GM12875 (cell line): ENCODE measurements at regions not wholly inside any gene's neighbourhood (a gene's known extent, or its start where the extent isn't known, plus 50 kb on each side); places are given as distances from the start of the nearest gene placed in this dataset.
"Not testable (repeated sequence)": the region's sequence is repeated elsewhere in the genome, so short reads cannot be mapped to it uniquely, and the experiment has no call there.

Experiments used
- H3K4me3 ChIP-seq: one replicate; pipeline ENCODE4 v1.5.1; 2011; ENCODE audit warnings: low read depth, low read length, control low read depth
- TF ChIP-seq, protein P1 (sequence below): IDR thresholded peaks from 2 replicates; pipeline ENCODE4 v1.5.1; 2011; ENCODE audit warnings: low read depth, mild to moderate bottlenecking, control low read depth, inconsistent platforms, low read length, moderate library complexity, borderline replicate concordance; ENCODE audit not compliant: insufficient read depth

- TF ChIP-seq, protein P1, sequence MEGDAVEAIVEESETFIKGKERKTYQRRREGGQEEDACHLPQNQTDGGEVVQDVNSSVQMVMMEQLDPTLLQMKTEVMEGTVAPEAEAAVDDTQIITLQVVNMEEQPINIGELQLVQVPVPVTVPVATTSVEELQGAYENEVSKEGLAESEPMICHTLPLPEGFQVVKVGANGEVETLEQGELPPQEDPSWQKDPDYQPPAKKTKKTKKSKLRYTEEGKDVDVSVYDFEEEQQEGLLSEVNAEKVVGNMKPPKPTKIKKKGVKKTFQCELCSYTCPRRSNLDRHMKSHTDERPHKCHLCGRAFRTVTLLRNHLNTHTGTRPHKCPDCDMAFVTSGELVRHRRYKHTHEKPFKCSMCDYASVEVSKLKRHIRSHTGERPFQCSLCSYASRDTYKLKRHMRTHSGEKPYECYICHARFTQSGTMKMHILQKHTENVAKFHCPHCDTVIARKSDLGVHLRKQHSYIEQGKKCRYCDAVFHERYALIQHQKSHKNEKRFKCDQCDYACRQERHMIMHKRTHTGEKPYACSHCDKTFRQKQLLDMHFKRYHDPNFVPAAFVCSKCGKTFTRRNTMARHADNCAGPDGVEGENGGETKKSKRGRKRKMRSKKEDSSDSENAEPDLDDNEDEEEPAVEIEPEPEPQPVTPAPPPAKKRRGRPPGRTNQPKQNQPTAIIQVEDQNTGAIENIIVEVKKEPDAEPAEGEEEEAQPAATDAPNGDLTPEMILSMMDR = no peak
- no peak overlapping the region for H3K4me3 ChIP-seq
Observed at GRCh38 chrX:40391662-40392061, 189.1 kb upstream of the ATP6AP2 start.

GRCh38 chrX:40389555-40389954 lies 191.2 kb upstream of the ATP6AP2 start:
- TF ChIP-seq, protein P1 = no peak
- no peak overlapping the region for H3K4me3 ChIP-seq

DNA sequence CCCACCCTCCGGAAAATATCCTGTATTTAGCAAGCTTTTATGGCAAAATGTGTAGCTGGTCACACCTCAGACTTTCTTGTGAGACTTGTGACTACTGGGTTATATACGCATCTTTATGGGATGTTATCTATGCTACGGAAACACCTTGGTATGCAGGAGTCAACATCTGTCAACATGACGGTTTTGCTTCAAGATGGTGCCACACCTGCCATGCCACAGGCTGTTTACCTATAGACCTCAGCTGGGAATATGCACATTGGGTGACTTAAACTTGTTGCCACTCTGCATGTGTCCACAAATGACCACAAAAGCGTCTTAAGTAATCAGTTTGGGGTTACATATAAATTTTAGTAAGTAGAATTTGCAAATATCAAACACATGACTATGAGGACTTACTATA lies 192.3 kb upstream of the ATP6AP2 start:
- TF ChIP-seq, protein P1 = no peak
- H3K4me3 ChIP-seq = no peak overlapping the region

- not testable (repeated sequence) for H3K4me3 ChIP-seq
Observed at GRCh38 chrX:40387869-40388268, 192.9 kb upstream of the ATP6AP2 start.

GRCh38 chrX:40387311-40387710 lies 193.5 kb upstream of the ATP6AP2 start:
- H3K4me3 ChIP-seq = not testable (repeated sequence)

GRCh38 chrX:40385682-40386081 lies 195.1 kb upstream of the ATP6AP2 start:
- TF ChIP-seq, protein P1 = no peak
- H3K4me3 ChIP-seq = no peak overlapping the region

GRCh38 chrX:40385256-40385655 lies 195.5 kb upstream of the ATP6AP2 start:
- TF ChIP-seq, protein P1 = no peak
- H3K4me3 ChIP-seq = no peak overlapping the region

DNA sequence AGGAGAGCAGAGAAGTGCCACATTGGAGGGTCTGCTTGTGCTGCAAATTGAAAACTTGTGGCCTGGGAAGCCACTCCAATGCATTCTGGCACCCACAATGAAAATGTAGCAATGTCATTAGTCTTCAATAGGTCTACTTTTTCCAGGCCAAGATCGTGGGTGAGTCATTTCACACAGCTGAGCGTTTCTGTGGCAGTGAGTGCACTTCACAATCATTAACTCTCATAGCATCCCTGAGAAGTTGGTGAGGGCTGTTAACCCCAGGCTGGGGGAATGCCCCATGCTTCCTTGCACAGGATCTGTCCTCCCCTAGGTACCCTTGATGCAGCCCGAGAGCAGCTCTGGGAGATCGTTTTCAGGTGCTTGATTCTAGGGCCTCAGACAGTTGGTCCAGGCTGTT lies 196.8 kb upstream of the ATP6AP2 start:
- no peak overlapping the region for H3K4me3 ChIP-seq
- TF ChIP-seq, protein P1 = no peak
